AG10803 (cell line): ENCODE measurements at regions not wholly inside any gene's neighbourhood (a gene's known extent, or its start where the extent isn't known, plus 50 kb on each side); places are given as distances from the start of the nearest gene placed in this dataset.

Source experiments
- DNase-seq: peaks from one replicate; pipeline ENCODE4 v3.0.0; 2010; ENCODE audit warnings: low read depth
- H3K4me3 ChIP-seq: 2 replicates; pipeline ENCODE4 v1.5.1; 2011; ENCODE audit warnings: mild to moderate bottlenecking, low read length, control low read depth
- TF ChIP-seq, protein P1 (sequence below): conservative IDR thresholded peaks from 2 replicates; pipeline ENCODE4 v1.5.1; 2011; ENCODE audit warnings: mild to moderate bottlenecking, low read length, control low read depth, inconsistent platforms

DNA sequence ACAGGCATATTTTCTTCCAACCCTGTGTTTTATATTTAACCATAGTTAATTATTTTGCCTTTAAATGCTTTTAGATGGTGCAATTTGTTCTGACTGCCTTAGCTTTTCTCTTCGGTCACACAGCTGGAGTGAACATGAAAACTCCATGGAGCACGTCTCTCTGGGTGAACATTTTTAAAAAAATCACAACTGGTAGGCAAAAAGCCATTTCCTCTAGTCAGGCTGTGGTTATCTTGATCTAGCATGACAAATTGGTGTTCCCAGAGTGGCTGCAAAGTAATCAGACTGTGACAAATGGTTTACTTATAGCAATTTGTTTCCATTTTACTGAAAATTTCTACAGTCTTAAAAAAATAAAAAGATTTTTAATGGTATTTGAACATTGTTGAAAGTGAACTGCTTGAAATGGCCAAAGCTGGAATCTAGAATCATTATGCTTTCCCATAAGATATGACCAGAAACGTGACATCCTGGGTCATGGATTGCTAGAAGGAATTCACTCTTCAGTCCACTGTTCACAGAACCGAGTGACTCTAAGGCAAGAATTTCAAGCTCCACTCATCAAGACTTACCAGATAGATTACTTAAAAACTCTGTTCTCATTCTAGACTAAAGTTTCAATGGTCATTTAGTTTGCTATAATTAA lies 703.6 kb downstream of the CPS1 start:
- no peak for DNase-seq
- TF ChIP-seq, protein P1, sequence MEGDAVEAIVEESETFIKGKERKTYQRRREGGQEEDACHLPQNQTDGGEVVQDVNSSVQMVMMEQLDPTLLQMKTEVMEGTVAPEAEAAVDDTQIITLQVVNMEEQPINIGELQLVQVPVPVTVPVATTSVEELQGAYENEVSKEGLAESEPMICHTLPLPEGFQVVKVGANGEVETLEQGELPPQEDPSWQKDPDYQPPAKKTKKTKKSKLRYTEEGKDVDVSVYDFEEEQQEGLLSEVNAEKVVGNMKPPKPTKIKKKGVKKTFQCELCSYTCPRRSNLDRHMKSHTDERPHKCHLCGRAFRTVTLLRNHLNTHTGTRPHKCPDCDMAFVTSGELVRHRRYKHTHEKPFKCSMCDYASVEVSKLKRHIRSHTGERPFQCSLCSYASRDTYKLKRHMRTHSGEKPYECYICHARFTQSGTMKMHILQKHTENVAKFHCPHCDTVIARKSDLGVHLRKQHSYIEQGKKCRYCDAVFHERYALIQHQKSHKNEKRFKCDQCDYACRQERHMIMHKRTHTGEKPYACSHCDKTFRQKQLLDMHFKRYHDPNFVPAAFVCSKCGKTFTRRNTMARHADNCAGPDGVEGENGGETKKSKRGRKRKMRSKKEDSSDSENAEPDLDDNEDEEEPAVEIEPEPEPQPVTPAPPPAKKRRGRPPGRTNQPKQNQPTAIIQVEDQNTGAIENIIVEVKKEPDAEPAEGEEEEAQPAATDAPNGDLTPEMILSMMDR: no peak
- no peak overlapping the region for H3K4me3 ChIP-seq

DNA sequence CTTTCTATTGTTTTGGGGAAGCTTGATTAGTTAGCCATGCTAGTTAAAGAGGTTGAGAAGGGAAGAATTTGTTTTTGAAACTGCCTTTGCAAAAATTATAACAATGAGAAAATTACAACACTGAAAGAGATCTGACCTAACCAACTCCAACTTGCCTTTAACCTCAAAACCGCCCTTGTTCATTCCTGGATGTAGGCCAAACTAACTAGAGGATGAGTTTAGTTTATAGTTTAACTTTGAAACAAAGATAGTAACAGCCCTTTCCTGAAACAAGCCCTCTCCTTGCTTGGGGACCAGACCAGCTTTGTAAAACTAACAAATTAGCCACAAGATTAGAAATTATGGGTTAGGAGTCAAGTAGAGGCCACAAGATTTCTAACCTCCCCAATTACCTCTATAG lies 713.9 kb downstream of the CPS1 start:
- TF ChIP-seq, protein P1: no peak
- DNase-seq: no peak
- H3K4me3 ChIP-seq: no peak overlapping the region

DNA sequence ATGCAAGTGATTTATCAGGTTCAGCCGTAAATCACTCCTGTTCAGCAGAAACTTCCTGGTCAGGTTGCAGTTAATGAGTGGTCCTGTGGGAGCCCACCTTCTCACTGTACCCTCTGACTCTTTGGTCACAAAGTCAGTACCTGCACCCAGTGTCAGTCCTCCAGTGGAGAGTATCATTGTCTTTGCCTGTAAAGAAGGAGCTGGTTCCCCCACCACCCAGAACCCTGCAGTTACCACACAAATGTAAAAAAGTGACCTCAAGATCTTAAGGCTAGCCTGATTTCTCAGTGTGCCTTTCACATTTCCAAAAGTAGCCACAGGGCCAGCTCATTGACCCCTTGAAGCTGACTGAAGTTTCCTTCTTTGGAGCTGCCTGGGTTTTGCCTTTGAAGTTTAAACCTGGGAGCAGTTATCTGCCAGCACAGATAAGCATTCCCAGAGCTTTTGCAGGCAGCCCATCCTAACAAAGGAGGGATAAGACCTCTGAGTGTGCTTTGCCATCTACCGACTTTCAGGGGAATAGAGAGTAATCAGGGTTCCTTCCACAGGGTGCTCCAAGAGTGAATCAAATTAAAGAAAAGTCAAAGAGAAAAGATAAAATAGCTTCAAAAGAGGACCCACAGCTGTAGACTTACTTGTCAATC lies 725.2 kb downstream of the CPS1 start:
- H3K4me3 ChIP-seq: no peak overlapping the region
- no peak for DNase-seq
- TF ChIP-seq, protein P1: no peak

DNA sequence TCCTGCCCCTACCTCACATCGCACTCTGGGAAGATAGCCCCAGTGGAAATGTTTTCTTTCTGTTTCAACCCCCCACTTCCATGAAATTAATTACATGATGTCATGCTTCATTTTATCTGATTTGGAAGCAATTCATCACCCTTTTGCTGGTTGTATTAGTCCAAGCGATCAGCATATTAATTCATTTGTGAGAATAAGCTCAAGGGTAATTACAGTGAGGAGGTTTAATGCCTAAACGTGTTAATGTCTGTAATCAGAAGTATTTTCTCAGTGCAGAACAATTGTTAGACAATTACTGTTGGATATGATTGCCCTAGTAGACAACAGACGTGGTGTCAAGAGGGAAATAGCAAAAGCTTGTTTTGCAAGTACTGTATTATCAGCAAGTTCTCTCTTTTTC lies 746.3 kb downstream of the CPS1 start:
- TF ChIP-seq, protein P1: no peak
- H3K4me3 ChIP-seq: no peak overlapping the region
- DNase-seq: no peak

DNA sequence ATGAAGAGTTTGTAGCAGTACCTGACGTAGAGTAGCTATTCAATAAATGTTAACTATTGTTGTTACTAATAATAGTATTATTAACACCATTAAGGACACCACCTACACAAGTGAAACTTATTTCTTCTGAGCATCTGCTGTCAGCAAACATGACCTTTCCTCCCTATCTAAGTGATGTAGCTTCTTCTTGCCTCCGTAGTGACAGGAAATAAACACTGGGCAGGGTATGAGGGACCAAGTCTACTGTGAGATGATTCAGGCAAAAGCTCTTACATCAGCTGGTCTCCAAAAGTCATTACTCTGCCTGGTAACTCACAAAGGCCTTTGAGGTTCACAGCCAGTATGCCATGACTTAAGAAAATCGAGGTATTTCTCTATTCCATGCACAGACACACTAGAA lies 750.5 kb downstream of the CPS1 start:
- DNase-seq: no peak
- H3K4me3 ChIP-seq: no peak overlapping the region
- TF ChIP-seq, protein P1: no peak
